Right lobe of liver (tissue), 4 donors: ENCODE measurements at regions not wholly inside any gene's neighbourhood (a gene's known extent, or its start where the extent isn't known, plus 50 kb on each side); places are given as distances from the start of the nearest gene placed in this dataset.

Experiments used
- CTCF ChIP-seq, 4 donors: fragments of 200-600 bp in 3 of 4; fragments of 450-650 bp in 1 of 4; IDR thresholded peaks; one replicate each; pipeline versions ENCODE4 v1.5.1 to v1.8.0; 2016 to 2022; ENCODE audit warnings: antibody characterized with exemption in 4 of 4, mild to moderate bottlenecking in 2 of 4
- POLR2A ChIP-seq: fragments of 450-650 bp; IDR thresholded peaks from one replicate; pipeline ENCODE4 v1.6.1; 2017; ENCODE audit warnings: antibody characterized with exemption, mild to moderate bottlenecking
- donor health status: DM: no; HTN: no; CAD: no.
- donor health status: DM: no; HTN: no; CAD: no.
- donor health status: DM: no; HTN: yes; CAD: no.

DNA sequence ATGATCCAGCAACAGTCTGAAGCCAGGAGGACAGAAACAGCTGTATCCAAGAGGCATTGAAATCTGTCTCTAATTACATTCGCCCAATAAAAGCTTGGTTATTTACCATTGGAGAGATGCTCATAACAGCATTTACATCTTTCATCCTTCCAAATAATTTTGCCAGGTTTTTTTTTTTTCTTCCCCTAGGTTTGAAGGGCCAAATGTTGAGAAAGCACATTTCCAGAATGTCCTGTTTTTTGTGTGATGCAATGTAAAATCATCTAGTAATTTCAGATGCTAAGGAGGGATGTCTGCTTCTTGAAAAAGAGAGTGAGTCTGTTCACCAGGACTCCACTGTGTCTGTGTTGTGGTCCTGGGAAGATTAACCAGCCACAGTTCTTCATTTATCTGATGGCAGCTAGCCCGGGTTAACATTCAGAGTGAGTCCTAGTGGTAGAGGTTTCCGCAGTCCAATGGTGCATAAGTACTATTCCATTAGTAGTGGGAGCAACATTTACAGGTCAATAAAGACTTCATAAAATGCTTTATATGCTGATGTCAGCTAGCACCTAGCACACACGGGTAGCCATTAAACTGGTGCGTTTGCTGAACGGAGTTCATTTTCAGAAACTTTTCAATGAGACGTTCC lies 406.8 kb downstream of the STIM2 start:
- TF ChIP-seq CTCF (IDR thresholded peaks at IDR 0.05): no peak
- TF ChIP-seq POLR2A: no peak
